GM19463 (cell line): ENCODE measurements at regions not wholly inside any gene's neighbourhood (a gene's known extent, or its start where the extent isn't known, plus 50 kb on each side); places are given as distances from the start of the nearest gene placed in this dataset.

ENCODE experiments used
- ATAC-seq: cut with Tn5 transposase; IDR thresholded peaks from one replicate; pipeline ENCODE4 v1.9.1; 2021; ENCODE audit warnings: mild to moderate bottlenecking, moderate library complexity; ENCODE audit not compliant: unreplicated experiment

GRCh38 chr4:20351360-20352162 lies 99.9 kb downstream of the SLIT2 start:
- no peak for ATAC-seq

GRCh38 chr4:20352163-20352431 lies 100.4 kb downstream of the SLIT2 start:
- no peak for ATAC-seq

GRCh38 chr4:20353646-20354045 lies 101.9 kb downstream of the SLIT2 start:
- no peak for ATAC-seq

GRCh38 chr4:20354120-20354519 lies 102.4 kb downstream of the SLIT2 start:
- no peak for ATAC-seq

- ATAC-seq, result no peak
These were observed 104.9 kb downstream of the SLIT2 start for GRCh38 chr4:20356565-20356964.

GRCh38 chr4:20358110-20358509 lies 106.4 kb downstream of the SLIT2 start:
- no peak for ATAC-seq

GRCh38 chr4:20359692-20360091 lies 108.0 kb downstream of the SLIT2 start:
- ATAC-seq, result no peak

- ATAC-seq, result no peak
These were observed 110.4 kb downstream of the SLIT2 start for GRCh38 chr4:20362148-20362547.

- no peak for ATAC-seq
These were observed 113.3 kb downstream of the SLIT2 start for GRCh38 chr4:20364969-20365368.

GRCh38 chr4:20367446-20367845 lies 115.7 kb downstream of the SLIT2 start:
- ATAC-seq, result no peak

GRCh38 chr4:20368926-20369325 lies 117.2 kb downstream of the SLIT2 start:
- ATAC-seq, result no peak

GRCh38 chr4:20370274-20370673 lies 118.6 kb downstream of the SLIT2 start:
- ATAC-seq, result no peak

GRCh38 chr4:20376070-20376469 lies 124.4 kb downstream of the SLIT2 start:
- ATAC-seq, result no peak

GRCh38 chr4:20378181-20378580 lies 126.5 kb downstream of the SLIT2 start:
- ATAC-seq, result no peak

GRCh38 chr4:20381005-20381404 lies 129.3 kb downstream of the SLIT2 start:
- ATAC-seq, result no peak

GRCh38 chr4:20383283-20383682 lies 131.6 kb downstream of the SLIT2 start:
- no peak for ATAC-seq

GRCh38 chr4:20383969-20384368 lies 132.3 kb downstream of the SLIT2 start:
- ATAC-seq, result no peak

GRCh38 chr4:20384456-20384855 lies 132.8 kb downstream of the SLIT2 start:
- no peak for ATAC-seq

GRCh38 chr4:20386001-20386740 lies 134.5 kb downstream of the SLIT2 start:
- no peak for ATAC-seq

- ATAC-seq, result no peak
These were observed 135.2 kb downstream of the SLIT2 start for GRCh38 chr4:20386906-20387305.

GRCh38 chr4:20391198-20391597 lies 139.5 kb downstream of the SLIT2 start:
- no peak for ATAC-seq

- no peak for ATAC-seq
These were observed 140.2 kb downstream of the SLIT2 start for GRCh38 chr4:20391912-20392311.
